OCI-LY1 (cell line): ENCODE measurements at regions not wholly inside any gene's neighbourhood (a gene's known extent, or its start where the extent isn't known, plus 50 kb on each side); places are given as distances from the start of the nearest gene placed in this dataset.
"Not testable (repeated sequence)": the region's sequence is repeated elsewhere in the genome, so short reads cannot be mapped to it uniquely, and the experiment has no call there.

ENCODE experiments used
- H2AFZ ChIP-seq: fragments of 200-600 bp; sonication (generic), shearing (Covaris generic); 2 replicates; pipeline ENCODE4 v1.6.0; 2014; ENCODE audit warnings: antibody characterized with exemption, mild to moderate bottlenecking, low read length
- H3F3A ChIP-seq: fragments of 200-600 bp; sonication (generic), shearing (Covaris generic); 2 replicates; pipeline ENCODE4 v1.6.0; 2014; ENCODE audit warnings: mild to moderate bottlenecking, antibody characterized with exemption, low read length, moderate library complexity; ENCODE audit not compliant: insufficient read depth
- H3K27ac ChIP-seq: fragments of 200-600 bp; sonication (generic); 2 replicates; pipeline ENCODE4 v1.5.1; 2014; ENCODE audit warnings: low read length, mixed run types, mild to moderate bottlenecking, low read depth; ENCODE audit not compliant: poor library complexity, severe bottlenecking
- H3K27me3 ChIP-seq: fragments of 200-600 bp; sonication (generic); 2 replicates; pipeline ENCODE4 v1.6.0; 2014; ENCODE audit warnings: antibody characterized with exemption, mild to moderate bottlenecking, low read length, moderate library complexity; ENCODE audit not compliant: insufficient read depth
- H3K36me3 ChIP-seq: fragments of 200-600 bp; sonication (generic); 2 replicates; pipeline ENCODE4 v1.6.1; 2014; ENCODE audit warnings: mild to moderate bottlenecking, antibody characterized with exemption, low read length, moderate library complexity, mixed read lengths; ENCODE audit not compliant: insufficient read depth
- H3K4me1 ChIP-seq: fragments of 200-600 bp; sonication (generic); 2 replicates; pipeline ENCODE4 v1.5.1; 2014; ENCODE audit warnings: mild to moderate bottlenecking, low read length, moderate library complexity; ENCODE audit not compliant: insufficient read depth, severe bottlenecking
- H3K4me2 ChIP-seq: fragments of 200-600 bp; sonication (generic), shearing (Covaris generic); 2 replicates; pipeline ENCODE4 v1.6.1; 2014; ENCODE audit warnings: low read length
- H3K4me3 ChIP-seq: fragments of 200-600 bp; sonication (generic); 2 replicates; pipeline ENCODE4 v1.5.1; 2014; ENCODE audit warnings: low read length, low read depth, mild to moderate bottlenecking, mixed read lengths; ENCODE audit not compliant: poor library complexity, severe bottlenecking
- H3K79me2 ChIP-seq: fragments of 200-600 bp; shearing (Covaris generic); 2 replicates; pipeline ENCODE4 v1.6.1; 2016; ENCODE audit warnings: mixed run types, low read length, mixed read lengths; ENCODE audit not compliant: insufficient read depth
- H3K9ac ChIP-seq: fragments of 200-600 bp; sonication (generic), shearing (Covaris generic); 2 replicates; pipeline ENCODE4 v1.6.1; 2014; ENCODE audit warnings: mild to moderate bottlenecking, low read length, mixed read lengths
- H3K9me2 ChIP-seq: fragments of 200-600 bp; sonication (generic), shearing (Covaris generic); 2 replicates; pipeline ENCODE4 v1.6.1; 2014; ENCODE audit warnings: low read depth, mild to moderate bottlenecking, low read length, mixed read lengths
- H3K9me3 ChIP-seq: fragments of 200-600 bp; shearing (Covaris generic); 2 replicates; pipeline ENCODE4 v1.6.1; 2014; ENCODE audit warnings: low read length, mixed read lengths
- H4K20me1 ChIP-seq: fragments of 200-600 bp; sonication (generic), shearing (Covaris generic); 2 replicates; pipeline ENCODE4 v1.6.0; 2016; ENCODE audit warnings: mild to moderate bottlenecking, low read length; ENCODE audit not compliant: insufficient read depth
- CTCF ChIP-seq: fragments of 200-600 bp; sonication (generic), shearing (Covaris generic); IDR thresholded peaks from 2 replicates; pipeline ENCODE4 v1.5.1; 2017; ENCODE audit warnings: mild to moderate bottlenecking, antibody characterized with exemption, low read length, moderate library complexity, mixed read lengths
- EZH2 ChIP-seq: fragments of 200-600 bp; sonication (generic), shearing (Covaris generic); IDR thresholded peaks from 2 replicates; pipeline ENCODE4 v1.8.0; 2017; ENCODE audit warnings: borderline replicate concordance, mixed run types, mild to moderate bottlenecking, antibody characterized with exemption, low read length, moderate library complexity, mixed read lengths

GRCh38 chr6:11938285-11938890, 73.7 kb upstream of the HIVEP1 start:
- Histone ChIP-seq H3K4me3 (no peak overlapping the region), H3K4me2 (no peak overlapping the region), H3K4me1 (no peaks in the 10 kb centered on the region), H3K79me2 (no peaks in the 10 kb centered on the region), H3K9me3 (no peaks in the 10 kb centered on the region), H3K27ac (no peak overlapping the region), H4K20me1 (no peaks in the 10 kb centered on the region), H3K36me3 (no peaks in the 10 kb centered on the region), H3K9ac (no peak overlapping the region), H3K27me3 (no peaks in the 10 kb centered on the region), H3F3A (no peaks in the 10 kb centered on the region), H3K9me2 (no peaks in the 10 kb centered on the region), H2AFZ (no peak overlapping the region)
- TF ChIP-seq CTCF (no peak), EZH2 (no peak)

- Histone ChIP-seq H3F3A (no peaks in the 10 kb centered on the region), H3K27ac (no peak overlapping the region), H3K9ac (no peak overlapping the region), H3K4me1 (no peaks in the 10 kb centered on the region), H3K9me2 (no peaks in the 10 kb centered on the region), H3K4me3 (no peak overlapping the region), H3K4me2 (no peak overlapping the region), H4K20me1 (no peaks in the 10 kb centered on the region), H3K36me3 (no peaks in the 10 kb centered on the region), H3K27me3 (no peaks in the 10 kb centered on the region), H3K79me2 (no peaks in the 10 kb centered on the region), H2AFZ (no peak overlapping the region), H3K9me3 (no peaks in the 10 kb centered on the region)
- TF ChIP-seq EZH2: no peak
- no peak for TF ChIP-seq CTCF
Observed at GRCh38 chr6:11934638-11935037, 77.5 kb upstream of the HIVEP1 start.

- not testable (repeated sequence) for H3K9me3 ChIP-seq, H3F3A ChIP-seq, H3K9me2 ChIP-seq, H3K79me2 ChIP-seq, H2AFZ ChIP-seq, H3K4me1 ChIP-seq, H4K20me1 ChIP-seq, H3K9ac ChIP-seq, H3K4me3 ChIP-seq, H3K27me3 ChIP-seq, H3K36me3 ChIP-seq, H3K4me2 ChIP-seq, H3K27ac ChIP-seq
Observed at GRCh38 chr6:11932892-11933291, 79.2 kb upstream of the HIVEP1 start.

GRCh38 chr6:11931296-11932035, 80.6 kb upstream of the HIVEP1 start:
- Histone ChIP-seq H3K4me2 (no peak overlapping the region), H3F3A (no peaks in the 10 kb centered on the region), H3K36me3 (no peaks in the 10 kb centered on the region), H3K79me2 (no peaks in the 10 kb centered on the region), H2AFZ (no peak overlapping the region), H3K9me3 (no peaks in the 10 kb centered on the region), H3K27ac (no peak overlapping the region), H3K27me3 (no peaks in the 10 kb centered on the region), H3K4me1 (no peaks in the 10 kb centered on the region), H3K4me3 (no peak overlapping the region), H4K20me1 (no peaks in the 10 kb centered on the region), H3K9ac (no peak overlapping the region), H3K9me2 (no peaks in the 10 kb centered on the region)
- TF ChIP-seq CTCF (no peak), EZH2 (no peak)

- not testable (repeated sequence) for H3F3A ChIP-seq, H3K27me3 ChIP-seq, H3K36me3 ChIP-seq, H3K4me2 ChIP-seq, H4K20me1 ChIP-seq, H3K9me3 ChIP-seq, H2AFZ ChIP-seq, H3K4me3 ChIP-seq, H3K79me2 ChIP-seq, H3K4me1 ChIP-seq, H3K9me2 ChIP-seq, H3K9ac ChIP-seq, H3K27ac ChIP-seq
Observed at GRCh38 chr6:11930834-11931233, 81.3 kb upstream of the HIVEP1 start.
